NCI-H1092 treated with DMSO at 0.1 percent for 48 hours (cell line): ENCODE measurements at regions not wholly inside any gene's neighbourhood (a gene's known extent, or its start where the extent isn't known, plus 50 kb on each side); places are given as distances from the start of the nearest gene placed in this dataset.
"Not testable (repeated sequence)": the region's sequence is repeated elsewhere in the genome, so short reads cannot be mapped to it uniquely, and the experiment has no call there.

ENCODE experiments used
- DNase-seq: peaks from one replicate; lab custom pipeline; 2025; lab: John Stamatoyannopoulos, UW

DNA sequence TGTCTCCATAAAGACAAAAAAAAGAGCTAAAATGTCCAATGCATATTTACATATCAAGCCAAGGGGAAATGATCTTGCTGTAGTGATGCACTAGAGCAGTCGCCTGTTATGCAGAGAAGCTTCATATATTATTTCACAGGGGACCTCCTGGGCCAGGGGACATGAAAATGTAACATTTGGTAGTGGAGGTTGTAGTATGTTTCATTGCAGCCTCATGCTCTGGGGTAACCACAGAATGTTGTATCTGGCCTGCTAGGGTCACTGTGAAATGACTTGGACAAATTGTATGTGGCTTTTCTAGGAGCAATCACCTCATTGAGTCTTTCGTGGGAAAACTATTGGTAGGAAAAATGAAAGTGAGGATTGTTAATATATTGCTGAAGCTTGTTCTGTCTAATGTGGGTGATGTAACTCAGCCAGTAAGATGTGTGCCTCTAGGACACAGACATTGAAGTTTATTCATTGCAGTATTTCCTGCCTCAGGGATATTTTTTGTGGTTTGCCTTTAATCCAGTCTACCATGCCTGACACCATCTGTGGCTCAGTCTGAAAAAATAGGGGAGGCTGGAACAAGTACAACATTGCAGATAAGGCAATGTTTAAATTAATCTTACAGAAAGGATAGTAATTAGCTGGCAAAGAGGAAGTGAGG lies 430.8 kb upstream of the TNC start:
- no peak for DNase-seq

DNA sequence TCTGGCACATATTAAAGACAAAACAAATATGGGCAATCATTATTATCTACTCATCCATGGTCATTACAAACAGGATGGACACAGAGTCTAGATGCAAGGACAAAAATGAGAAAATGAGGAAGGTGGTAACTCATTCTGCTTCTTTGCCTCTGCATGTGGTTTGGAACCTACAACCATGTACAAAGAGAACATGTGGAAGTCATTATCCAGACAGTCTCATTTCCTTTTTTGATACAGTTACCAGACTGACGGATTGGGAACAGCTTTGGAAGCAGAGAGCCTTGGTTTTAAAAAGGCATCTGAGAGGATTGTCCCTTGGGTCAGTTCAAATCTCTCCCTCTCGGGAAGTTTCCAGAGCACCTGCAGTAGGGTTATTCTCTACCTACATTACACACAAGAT lies 433.4 kb upstream of the TNC start:
- DNase-seq: no peak

DNA sequence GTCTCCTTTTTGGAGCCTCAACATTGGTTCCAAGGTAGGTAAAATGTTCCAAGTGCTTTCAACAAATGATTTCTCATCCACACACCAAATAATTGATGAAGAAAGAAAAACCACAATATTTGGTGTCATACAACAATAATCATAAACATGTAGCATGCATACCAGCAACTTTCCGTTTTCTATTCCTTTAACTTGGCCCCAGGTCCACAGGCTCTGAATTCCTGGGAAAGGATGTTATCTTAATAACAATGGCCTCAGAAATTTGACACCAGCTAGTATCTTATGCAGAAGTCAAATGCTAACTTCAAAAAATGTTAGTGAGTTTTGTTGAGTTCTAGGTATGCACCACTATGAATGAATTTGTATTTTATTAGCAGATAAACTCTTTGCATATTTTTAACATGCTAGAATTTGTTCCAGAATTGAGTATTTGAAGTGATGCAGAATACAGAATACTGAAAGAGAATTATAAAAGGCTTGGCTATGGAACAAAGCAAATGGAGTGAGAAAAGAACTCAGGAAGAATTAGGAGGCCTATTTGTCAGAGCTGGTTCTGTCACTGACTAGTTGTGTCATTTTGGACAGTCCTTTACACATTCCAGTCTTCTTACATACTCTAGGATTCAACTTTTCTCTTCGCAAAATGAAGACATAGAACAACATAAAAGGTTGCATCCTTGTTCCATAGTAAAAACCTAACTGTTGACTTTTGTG lies 435.3 kb upstream of the TNC start:
- DNase-seq: no peak

DNA sequence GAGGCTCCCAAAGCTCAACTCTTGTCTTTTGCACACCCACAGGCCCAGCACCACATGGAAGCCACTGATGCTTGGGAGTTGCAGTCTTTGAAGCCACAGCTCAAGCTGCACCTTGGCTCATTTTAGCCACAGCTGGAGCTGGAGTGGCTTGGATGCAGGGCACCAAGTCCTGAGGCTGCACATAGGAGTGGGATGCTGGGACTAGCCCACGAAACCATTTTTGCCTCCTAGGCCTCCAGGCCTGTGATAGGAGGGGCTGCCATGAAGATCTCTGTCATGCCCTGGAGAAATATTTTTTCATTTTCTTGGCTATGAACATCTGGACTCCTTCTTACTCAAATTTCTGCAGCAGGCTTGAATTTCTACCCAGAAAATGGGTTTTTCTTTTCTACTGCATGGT lies 438.5 kb upstream of the TNC start:
- no peak for DNase-seq

DNA sequence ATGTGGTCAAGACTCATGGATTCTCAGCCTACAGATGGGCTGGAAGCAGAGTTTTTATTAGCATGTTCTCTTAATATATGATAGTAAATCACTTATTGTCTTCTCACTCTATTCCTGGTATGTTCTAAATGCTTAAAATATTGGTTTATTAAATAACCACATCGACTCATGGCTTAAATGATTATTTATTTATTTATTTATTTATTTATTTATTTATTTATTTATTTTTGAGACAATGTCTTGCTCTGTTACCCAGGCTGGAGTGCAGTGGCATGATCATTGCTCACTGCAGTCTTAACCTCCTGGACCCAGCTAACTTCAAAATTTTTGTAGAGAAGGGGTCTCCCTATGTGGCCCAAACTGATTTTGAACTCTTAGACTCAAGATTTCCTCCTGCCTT lies 457.2 kb upstream of the TNC start:
- no peak for DNase-seq

DNA sequence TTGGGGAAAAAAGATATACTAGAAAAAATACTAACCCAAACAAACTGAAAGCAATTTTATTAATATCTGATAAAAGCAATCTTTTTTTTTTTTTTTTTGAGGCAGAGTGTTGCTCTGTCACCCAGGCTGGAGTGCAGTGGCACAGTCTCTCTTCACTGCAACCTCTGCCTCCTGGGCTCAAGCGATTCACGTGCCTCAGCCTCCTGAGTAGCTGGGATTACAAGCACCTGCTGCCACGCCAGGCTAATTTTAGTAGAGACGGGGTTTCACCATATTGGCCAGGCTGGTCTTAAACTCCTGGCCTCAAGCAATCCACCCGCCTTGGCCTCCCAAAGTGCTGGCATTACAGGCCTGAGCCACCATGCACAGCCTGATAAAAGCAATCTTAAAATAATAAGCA lies 467.5 kb upstream of the TNC start:
- DNase-seq: not testable (repeated sequence)

DNA sequence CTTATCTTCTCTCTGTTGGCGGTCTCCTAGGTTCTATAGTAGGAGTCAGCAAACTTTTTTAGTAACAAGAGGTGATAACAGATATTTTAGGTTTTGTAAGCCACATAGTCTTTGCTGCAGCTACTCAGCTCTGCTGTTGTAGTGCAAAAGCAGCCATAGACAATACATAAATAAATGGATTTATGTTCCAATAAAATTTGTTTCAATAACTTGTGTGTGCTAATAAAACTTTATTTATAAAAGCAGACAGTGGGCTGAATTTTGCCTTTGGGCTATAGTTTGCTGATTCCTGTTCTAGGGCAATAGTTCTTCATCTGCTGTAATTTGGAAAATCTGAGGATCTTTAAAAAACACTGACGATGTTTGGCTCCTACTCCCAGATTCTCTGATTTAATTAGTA lies 469.4 kb upstream of the TNC start:
- no peak for DNase-seq

DNA sequence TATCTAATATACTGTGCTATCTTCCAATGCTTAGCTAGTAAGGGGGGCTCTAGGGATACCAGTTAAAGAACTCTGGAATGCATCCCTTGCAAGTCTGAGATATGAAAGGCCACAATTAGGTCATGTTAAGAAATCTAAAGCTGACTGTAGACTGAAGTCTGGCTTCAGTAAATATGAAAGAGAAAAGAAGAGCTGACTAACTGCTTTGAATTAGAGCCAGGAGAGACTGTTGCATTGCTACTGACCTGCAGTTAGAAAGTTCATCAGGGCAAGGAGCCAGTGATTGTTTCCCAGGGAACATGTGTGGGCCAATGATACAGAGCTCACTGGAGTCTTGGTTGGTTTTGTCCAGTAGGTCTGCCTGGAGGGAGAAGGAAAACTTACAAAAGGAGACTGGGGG lies 472.1 kb upstream of the TNC start:
- DNase-seq: no peak

DNA sequence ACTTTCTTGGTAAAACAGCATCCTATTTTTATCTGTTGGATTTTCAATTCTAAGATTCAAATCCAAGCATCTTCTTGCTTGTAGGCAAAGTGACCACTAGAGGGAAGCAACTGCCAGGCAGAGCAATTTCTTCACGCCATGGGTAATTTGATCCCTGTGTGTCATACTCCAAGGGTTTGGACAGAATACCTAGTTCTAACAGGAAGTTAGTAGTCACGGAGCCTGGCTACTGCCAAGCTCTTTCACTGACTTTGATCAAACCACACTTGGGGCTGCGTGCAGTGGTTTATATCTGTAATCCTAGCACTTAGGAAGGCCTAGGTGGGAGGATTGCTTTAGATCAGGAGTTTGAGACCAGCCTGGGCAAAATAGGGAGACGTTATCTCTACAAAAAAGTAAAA lies 473.6 kb upstream of the TNC start:
- peak; percentile 54 for DNase-seq

DNA sequence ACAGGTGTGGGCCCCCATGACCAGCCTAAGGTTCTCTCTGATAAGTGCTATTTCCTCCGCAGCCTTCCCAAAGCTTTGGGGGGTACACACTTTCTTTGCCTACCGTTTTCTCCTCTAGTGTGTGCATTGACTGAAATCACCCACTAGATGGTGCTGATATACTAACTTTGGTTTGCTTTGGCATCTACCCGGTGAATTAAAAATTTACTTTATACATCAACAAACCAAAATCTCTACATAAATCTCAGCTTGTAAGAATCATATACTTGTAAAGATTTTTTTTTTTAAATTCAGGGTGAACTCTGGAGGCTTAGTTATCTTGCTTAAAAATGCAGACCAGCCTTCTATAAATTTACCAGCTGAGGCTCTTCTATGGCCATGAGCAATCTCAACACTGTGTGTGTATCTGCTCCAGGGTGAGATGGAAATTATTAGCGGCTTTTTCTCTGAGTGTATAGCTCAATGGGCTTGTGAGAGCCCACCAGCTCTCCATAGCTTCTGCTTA lies 475.7 kb upstream of the TNC start:
- DNase-seq: peak; percentile 26

DNA sequence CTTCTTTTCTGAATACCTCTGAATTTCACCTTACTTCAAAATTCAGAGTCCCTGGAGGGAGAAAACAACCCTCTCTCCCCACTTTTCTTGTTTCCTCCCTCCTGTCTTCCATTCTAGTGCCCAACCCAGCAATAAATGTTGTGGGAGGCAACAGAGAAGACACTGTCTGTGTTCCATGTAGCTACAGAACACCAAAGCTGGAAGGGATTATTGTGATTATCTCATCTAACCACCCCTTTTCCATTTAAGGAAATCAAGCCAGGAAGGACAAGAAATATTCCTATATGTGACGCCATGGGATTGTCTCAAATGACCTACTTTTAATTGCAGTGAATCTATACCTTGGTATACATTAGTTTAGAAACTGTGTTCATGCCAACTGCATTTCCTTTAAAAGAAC lies 476.6 kb upstream of the TNC start:
- no peak for DNase-seq

DNA sequence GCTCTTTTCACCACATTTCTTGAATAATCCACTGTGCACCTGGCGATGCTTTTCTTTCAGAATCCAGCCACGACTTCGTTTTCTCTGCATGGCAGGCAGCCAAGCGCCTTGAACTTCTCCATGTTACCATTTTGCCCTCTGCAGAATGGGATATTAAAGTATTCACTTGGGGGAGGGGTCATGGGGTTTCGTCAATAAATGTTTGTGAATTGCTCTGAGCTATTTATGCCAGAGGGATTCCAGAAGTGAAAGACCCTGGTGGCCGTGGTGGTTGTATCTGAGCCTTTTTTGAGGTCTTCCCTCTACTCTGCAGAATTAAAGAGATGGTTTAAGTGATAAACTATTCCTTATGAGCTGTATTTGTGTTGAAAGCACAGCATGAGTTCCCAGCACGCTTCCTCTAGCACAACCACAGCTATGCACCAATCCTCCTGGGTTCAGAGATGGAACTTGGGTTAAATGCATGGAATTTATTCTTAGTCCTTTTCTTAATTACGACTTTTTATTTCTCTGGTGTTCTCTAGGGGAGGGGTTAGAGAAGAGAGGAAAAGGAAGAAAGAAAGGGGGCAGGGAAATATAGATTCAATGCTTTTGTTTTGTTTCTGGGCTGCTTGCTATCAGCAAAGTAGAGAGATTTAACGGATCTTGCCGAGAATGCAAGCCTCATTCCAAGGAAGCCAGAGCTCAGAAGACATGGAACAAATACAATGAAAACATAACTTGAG lies 478.2 kb upstream of the TNC start:
- no peak for DNase-seq

DNA sequence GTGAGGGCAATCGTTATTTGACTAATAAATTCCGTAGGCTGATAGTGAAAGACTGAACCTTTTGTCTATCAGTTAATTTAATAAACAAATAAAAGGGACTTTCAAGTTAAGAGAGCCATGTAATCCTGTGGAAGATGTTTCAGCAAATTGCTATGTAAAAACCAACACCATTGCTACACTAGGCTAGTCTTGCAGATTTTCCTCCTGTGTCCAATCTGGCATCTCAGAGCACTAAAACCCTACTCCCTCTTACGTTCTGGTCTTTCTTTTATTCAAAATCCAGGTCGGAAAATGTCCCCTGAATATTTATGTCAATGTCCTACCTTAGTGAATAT lies 478.8 kb upstream of the TNC start:
- DNase-seq: no peak

DNA sequence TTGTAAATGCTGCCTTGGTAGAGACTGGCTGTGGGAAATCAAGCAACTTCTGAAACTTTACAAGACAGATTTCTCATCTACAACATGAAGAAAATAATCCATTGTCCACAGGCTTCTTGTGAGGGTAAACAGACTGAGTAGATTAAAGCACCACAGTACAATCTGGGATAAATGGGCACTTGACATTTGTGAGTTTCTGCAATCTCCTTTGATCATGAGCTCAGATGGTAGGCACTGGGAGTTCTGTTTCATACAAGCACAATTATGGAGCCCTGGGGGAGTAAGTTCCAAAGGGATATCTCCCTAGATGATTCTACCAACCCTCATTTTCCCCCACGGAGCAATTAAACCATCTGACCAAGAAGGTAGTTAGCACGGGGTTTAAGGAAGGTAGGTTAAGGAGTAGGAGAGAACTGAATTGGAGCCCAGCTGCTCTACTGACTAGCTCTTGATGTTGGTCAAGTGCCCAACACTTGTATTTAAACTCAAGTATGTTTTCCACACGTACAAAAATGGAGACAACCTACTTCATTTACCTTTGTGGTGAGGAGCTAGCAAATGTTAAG lies 479.5 kb upstream of the TNC start:
- DNase-seq: no peak

DNA sequence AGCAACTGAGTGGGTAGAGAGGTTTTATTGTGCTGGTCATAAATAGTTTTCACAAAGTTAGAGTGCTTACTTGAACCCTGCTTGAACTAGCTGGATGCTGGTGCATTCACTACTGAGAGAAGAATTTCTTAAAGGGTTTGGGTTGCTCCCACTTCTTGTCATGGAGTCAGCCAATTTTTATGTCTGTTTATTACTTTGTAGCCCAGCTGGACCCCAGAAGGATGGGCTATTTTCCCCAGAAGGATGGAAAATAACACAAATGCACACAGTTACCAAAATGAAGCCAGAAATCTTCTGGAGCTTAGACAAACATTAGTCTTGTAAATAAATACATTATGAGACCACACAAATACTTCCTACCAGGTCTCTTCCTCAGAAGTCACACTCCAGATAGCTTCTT lies 480.8 kb upstream of the TNC start:
- DNase-seq: no peak

DNA sequence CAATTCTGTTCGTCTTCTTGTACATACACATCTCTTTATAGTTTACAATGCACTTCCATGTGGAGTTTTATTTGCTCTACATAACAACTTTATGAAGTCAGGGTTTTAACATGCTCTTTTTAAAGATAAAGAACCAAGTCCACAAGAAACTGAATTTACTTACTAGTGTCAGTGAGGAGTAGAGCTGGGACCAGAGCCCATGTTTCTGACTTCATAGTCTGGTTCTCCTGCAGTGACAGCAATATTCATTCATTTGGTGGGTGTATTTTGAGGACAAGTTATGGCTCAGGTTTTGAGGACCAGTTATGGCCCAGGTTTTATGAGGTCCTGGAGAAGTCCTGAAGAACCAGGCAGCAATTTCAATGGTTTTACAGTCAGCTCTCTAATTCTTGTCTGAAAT lies 481.9 kb upstream of the TNC start:
- DNase-seq: no peak

DNA sequence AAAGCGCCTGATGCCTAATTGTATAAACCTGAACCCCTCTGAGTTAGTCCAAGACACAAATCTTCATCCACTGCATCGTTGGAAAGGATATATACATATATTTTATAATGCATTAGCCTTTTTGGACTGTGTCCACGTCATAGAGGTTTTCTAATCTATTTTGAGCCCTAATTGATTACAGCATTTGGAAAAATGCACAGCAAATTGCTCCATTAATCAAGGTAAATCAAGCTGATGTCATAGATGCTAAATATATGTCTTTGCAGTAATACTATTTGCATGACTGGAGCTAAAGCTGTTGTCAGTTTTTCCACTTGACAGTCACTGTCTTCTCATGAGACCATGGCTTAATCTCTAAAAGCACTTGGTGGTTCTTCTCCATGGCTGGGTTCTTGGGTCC lies 483.5 kb upstream of the TNC start:
- DNase-seq: no peak

DNA sequence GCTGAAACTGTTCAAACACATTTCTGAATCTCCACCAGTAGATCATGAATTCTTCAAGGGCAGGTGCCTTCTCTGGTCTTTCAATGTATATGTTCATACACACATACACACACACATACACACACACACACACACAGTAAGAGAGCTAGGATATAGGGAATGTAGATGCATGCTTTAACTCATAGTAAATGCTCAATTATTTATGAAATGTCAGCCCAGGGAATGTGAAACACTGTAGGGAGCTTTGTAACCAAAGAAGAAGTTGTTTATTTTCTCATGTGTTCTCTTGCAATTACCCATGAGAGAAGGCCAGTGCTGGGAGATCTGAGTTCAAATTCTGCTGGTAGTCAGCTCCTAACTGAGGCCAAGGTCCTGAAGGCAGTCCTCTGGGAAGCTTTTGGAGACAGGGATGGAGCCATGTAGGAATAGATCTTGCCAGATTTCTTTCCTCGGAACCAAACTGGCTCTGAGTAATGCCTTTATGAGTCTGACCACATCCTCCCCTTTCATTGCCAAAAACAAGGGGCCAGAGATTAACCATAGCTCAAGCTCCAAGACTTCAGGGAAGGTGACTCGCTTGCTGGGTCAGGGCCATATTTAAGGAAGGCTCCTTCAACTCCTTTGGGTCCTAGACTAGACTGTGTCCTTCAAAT lies 487.0 kb upstream of the TNC start:
- DNase-seq: no peak

DNA sequence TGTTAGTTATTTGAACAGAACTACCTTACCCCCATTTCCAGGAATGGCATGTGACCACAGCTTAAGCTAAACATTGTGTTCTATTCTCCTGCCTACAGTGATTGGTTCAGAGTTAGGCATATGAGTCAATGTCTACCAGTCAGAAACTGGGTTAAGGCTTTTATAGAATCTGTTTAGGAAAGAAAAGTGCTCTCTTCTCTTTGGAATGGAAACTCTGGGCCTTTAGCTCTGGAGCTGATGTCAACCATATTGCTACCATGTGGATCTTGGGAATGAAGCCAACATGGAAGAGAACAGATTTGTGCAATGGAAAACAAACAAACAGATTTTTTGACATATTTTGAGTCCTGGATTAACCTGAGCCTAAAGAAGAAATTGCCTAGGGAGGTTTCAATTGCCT lies 488.9 kb upstream of the TNC start:
- DNase-seq: no peak

DNA sequence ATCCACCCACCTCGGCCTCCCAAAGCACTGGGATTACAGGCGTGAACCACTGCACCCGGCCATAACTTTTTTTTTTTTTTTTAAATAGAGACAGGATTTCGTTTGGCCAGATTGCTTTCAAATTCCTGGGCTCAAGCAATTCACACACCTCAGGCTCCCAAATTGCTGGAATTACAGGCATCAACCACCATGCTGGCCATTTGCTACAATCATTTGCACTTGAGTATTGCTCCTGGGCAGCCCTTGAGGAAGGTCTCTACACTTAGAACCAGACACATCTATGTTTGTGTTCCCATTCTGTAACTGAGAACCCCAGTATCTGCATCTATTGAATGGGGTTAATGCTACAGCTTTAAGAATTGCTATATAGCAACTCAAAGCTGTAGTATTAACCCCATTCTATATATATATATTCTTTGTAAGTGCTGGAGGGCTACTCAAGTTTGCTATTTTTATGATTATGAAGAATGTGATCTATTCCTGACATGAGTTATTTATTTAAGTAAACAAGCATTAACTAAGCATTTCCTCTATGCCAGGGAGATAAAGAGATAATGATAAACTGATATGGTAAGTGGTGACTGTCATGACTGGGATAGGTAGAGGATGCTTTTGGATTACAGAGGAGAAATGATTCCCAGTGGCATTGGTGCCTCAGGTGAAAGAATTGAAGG lies 496.5 kb upstream of the TNC start:
- no peak for DNase-seq

DNA sequence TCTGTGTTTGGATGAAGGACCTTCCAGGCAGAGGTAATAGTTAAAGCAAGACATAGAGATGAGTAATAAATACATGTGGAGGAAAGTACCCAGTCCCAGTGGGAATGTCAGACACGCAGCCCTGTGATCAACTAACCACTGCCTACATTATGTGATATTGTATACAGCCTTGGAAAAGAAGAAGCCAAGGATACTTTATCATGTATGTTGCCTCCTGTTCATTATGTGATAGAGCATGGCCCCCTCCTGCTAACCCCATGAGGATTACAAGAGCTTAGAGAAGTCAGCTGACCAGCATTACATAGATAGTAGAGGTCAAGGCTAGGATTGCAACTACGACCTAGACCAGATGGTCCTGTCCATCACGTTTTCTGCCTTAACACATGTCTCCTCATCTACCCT lies 497.0 kb upstream of the TNC start:
- DNase-seq: no peak
